ENCODE measurements at regions not wholly inside any gene's neighbourhood (a gene's known extent, or its start where the extent isn't known, plus 50 kb on each side); places are given as distances from the start of the nearest gene placed in this dataset.

DNA sequence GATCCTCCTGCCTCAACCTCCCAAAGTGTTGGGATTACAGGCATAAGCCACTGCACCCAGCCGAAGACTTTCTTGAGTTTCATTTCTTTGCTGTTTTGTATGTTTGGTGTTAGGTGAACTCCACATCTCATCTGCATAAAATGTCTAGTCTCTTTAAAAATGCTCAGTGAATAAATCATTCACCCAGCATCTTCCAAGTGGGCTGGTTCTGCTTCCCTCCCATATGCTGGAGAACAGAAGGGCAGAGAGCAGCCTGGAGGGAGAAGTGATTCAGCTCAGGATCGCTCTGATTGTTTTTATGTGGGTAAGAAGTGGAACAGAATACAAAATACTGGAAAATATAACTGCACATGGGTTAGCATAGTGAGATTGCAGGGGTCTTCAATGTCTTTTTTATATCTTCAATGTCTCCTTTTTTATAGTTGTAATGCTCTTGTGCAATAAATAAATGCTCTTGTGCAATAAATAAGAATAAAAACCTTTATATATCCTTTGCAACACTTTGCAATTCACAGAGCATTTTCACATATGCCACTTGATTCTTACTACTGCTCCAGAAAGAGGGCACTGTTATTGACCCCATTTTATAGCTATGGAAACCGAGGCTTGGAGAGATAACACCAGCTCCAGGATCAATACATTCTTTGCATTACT, 253.0 kb upstream of the NCKAP5 start:
- Histone ChIP-seq H3K27ac (ENCODE audit: low read depth, low read length) (no peak overlapping the region), H4K20me1 (replicated peaks in 1 of 2; ENCODE audit: control insufficient read depth in 1 of 2, insufficient read depth in 2 of 2, low read length in 2 of 2) (no peaks in the 10 kb centered on the region), H4K91ac (replicated peaks; ENCODE audit: insufficient read length, low read length) (no peak overlapping the region), H3K4me2 (ENCODE audit: insufficient read depth in 1 of 2, low read depth in 2 of 2, low read length in 2 of 2) (no peak overlapping the region), H3K56ac (replicated peaks; ENCODE audit: insufficient read length, low read depth, low read length) (no peak overlapping the region), H2AK5ac (ENCODE audit: low read depth, low read length) (no peak overlapping the region), H2BK15ac (ENCODE audit: low read length) (no peak overlapping the region), H3K4me1 (replicated peaks in 1 of 4; ENCODE audit: control insufficient read depth in 3 of 4, insufficient read depth in 4 of 4, low read length in 3 of 4) (no peaks in the 10 kb centered on the region), H2BK5ac (ENCODE audit: low read depth, low read length) (no peak overlapping the region), H3K4me3 (ENCODE audit: extremely low read depth in 1 of 4, insufficient read depth in 2 of 4, low read depth in 3 of 4, low read length in 4 of 4) (no peak overlapping the region), H3K9me3 (ENCODE audit: insufficient read depth in 2 of 2, low read depth in 1 of 2, low read length in 1 of 2) (no peaks in the 10 kb centered on the region), H4K8ac (ENCODE audit: extremely low read depth, insufficient read depth, low read length) (no peak overlapping the region), H3K27me3 (replicated peaks in 1 of 4; ENCODE audit: control insufficient read depth in 3 of 4, extremely low read depth in 1 of 4, insufficient read depth in 3 of 4, low read length in 3 of 4) (no peaks in the 10 kb centered on the region), H3K4ac (replicated peaks; ENCODE audit: insufficient read length, low read depth, low read length) (no peak overlapping the region), H2BK120ac (replicated peaks; ENCODE audit: low read depth, low read length) (no peak overlapping the region), H3K14ac (ENCODE audit: insufficient read length) (no peak overlapping the region), H3K23me2 (ENCODE audit: low read depth, low read length) (no peaks in the 10 kb centered on the region), H3K18ac (ENCODE audit: extremely low read depth, low read length) (no peak overlapping the region), H4K5ac (ENCODE audit: insufficient read length, low read depth, low read length) (no peak overlapping the region), H3K79me1 (ENCODE audit: low read depth, low read length) (no peaks in the 10 kb centered on the region), H3K36me3 (ENCODE audit: control insufficient read depth in 2 of 4, insufficient read depth in 4 of 4, low read length in 3 of 4) (no peaks in the 10 kb centered on the region), H2BK12ac (ENCODE audit: low read depth, low read length) (no peak overlapping the region), H3K9ac (replicated peaks in 1 of 4; ENCODE audit: extremely low read depth in 1 of 4, low read depth in 3 of 4, low read length in 3 of 4) (no peak overlapping the region), H3K79me2 (ENCODE audit: control insufficient read depth in 1 of 2, insufficient read depth in 2 of 2, low read length in 2 of 2) (no peaks in the 10 kb centered on the region), H2BK20ac (ENCODE audit: low read length) (no peak overlapping the region), H2AFZ (ENCODE audit: low read length) (no peak overlapping the region), H3K23ac (ENCODE audit: insufficient read length) (no peak overlapping the region)
- CTCF ChIA-PET (ENCODE audit: partially characterized antibody) = interaction anchor here (1.0 to 2.3 kb wide), 3 partner anchors 10 to 23 kb away, joined by 3 to 5 read pairs (median 3); no protein-coding TSS in a partner anchor
- WGBS, 2 experiments (ENCODE audit: extremely low coverage in 1 of 2, insufficient coverage in 1 of 2, insufficient read length in 1 of 2, insufficient replicate concordance in 2 of 2, low coverage in 1 of 2, low lambda C conversion rate in 2 of 2, missing lambda C conversion rate in 1 of 2) = 87% methylated on average over 3 of the region's 3 CpGs; no CpG with 5 or more reads in 1 of the 2 experiments
- DNase-seq (ENCODE audit: low read depth in 1 of 2, low spot score in 2 of 2) (no peak), FAIRE-seq (no peak)
- POLR2A ChIA-PET (ENCODE audit: partially characterized antibody) = no interaction called here
- TF ChIP-seq CHD2 (IDR thresholded peaks at IDR 0.05; ENCODE audit: low read length) (no peak), POU5F1 (IDR thresholded peaks at IDR 0.05; ENCODE audit: low read depth, low read length) (no peak), RNF2 (IDR thresholded peaks at IDR 0.05; ENCODE audit: borderline replicate concordance, low read depth, low read length, missing control alignments, poor library complexity, severe bottlenecking) (no peak), SRF (IDR thresholded peaks at IDR 0.05; ENCODE audit: low read depth, low read length) (no peak), PHF8 (conservative IDR thresholded peaks at IDR 0.05; ENCODE audit: low read depth, low read length) (no peak), BRCA1 (IDR thresholded peaks at IDR 0.05; ENCODE audit: low read depth, low read length) (no peak), EP300 (IDR thresholded peaks at IDR 0.05; ENCODE audit: borderline replicate concordance in 1 of 2, low read depth in 2 of 2, low read length in 2 of 2) (no peak)
- TF ChIP-seq, protein P1, sequence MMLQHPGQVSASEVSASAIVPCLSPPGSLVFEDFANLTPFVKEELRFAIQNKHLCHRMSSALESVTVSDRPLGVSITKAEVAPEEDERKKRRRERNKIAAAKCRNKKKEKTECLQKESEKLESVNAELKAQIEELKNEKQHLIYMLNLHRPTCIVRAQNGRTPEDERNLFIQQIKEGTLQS (IDR thresholded peaks at IDR 0.05; ENCODE audit: insufficient read depth, low read depth, low read length) = no peak
- TF ChIP-seq, protein P2, sequence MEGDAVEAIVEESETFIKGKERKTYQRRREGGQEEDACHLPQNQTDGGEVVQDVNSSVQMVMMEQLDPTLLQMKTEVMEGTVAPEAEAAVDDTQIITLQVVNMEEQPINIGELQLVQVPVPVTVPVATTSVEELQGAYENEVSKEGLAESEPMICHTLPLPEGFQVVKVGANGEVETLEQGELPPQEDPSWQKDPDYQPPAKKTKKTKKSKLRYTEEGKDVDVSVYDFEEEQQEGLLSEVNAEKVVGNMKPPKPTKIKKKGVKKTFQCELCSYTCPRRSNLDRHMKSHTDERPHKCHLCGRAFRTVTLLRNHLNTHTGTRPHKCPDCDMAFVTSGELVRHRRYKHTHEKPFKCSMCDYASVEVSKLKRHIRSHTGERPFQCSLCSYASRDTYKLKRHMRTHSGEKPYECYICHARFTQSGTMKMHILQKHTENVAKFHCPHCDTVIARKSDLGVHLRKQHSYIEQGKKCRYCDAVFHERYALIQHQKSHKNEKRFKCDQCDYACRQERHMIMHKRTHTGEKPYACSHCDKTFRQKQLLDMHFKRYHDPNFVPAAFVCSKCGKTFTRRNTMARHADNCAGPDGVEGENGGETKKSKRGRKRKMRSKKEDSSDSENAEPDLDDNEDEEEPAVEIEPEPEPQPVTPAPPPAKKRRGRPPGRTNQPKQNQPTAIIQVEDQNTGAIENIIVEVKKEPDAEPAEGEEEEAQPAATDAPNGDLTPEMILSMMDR (IDR thresholded peaks at IDR 0.05; ENCODE audit: control extremely low read depth in 1 of 3, insufficient read depth in 1 of 3, low read depth in 1 of 3, low read length in 3 of 3) = no peak

Data from H1 (cell line).